ENCODE measurements at regions not wholly inside any gene's neighbourhood (a gene's known extent, or its start where the extent isn't known, plus 50 kb on each side); places are given as distances from the start of the nearest gene placed in this dataset.
"Not testable (repeated sequence)": the region's sequence is repeated elsewhere in the genome, so short reads cannot be mapped to it uniquely, and the experiment has no call there.

GRCh38 chr3:80408030-80408721 lies 640.4 kb upstream of the ROBO1 start:
- no peak for DNase-seq

GRCh38 chr3:80405618-80406017 lies 637.8 kb upstream of the ROBO1 start:
- no peak for DNase-seq

GRCh38 chr3:80395023-80395422 lies 627.2 kb upstream of the ROBO1 start:
- DNase-seq = no peak

GRCh38 chr3:80391573-80391972 lies 623.8 kb upstream of the ROBO1 start:
- DNase-seq = no peak

GRCh38 chr3:80384811-80385210 lies 617.0 kb upstream of the ROBO1 start:
- no peak for DNase-seq

GRCh38 chr3:80374423-80374822 lies 606.6 kb upstream of the ROBO1 start:
- DNase-seq = no peak

GRCh38 chr3:80368616-80369015 lies 600.8 kb upstream of the ROBO1 start:
- DNase-seq = no peak

- DNase-seq = no peak
These were observed 599.2 kb upstream of the ROBO1 start for GRCh38 chr3:80366808-80367548.

- DNase-seq = no peak
These were observed 590.0 kb upstream of the ROBO1 start for GRCh38 chr3:80357761-80358160.

- no peak for DNase-seq
These were observed 587.3 kb upstream of the ROBO1 start for GRCh38 chr3:80355144-80355543.

GRCh38 chr3:80351201-80351600 lies 583.4 kb upstream of the ROBO1 start:
- DNase-seq = no peak

GRCh38 chr3:80350771-80351170 lies 583.0 kb upstream of the ROBO1 start:
- DNase-seq = no peak

GRCh38 chr3:80338366-80338765 lies 570.6 kb upstream of the ROBO1 start:
- DNase-seq = no peak

GRCh38 chr3:80334534-80334933 lies 566.7 kb upstream of the ROBO1 start:
- DNase-seq = no peak

GRCh38 chr3:80331494-80332170 lies 563.8 kb upstream of the ROBO1 start:
- DNase-seq = no peak

- DNase-seq = not testable (repeated sequence)
These were observed 546.7 kb upstream of the ROBO1 start for GRCh38 chr3:80314541-80314940.

GRCh38 chr3:80308637-80309036 lies 540.8 kb upstream of the ROBO1 start:
- no peak for DNase-seq

GRCh38 chr3:80307844-80308243 lies 540.0 kb upstream of the ROBO1 start:
- DNase-seq = no peak

- DNase-seq = no peak
These were observed 529.9 kb upstream of the ROBO1 start for GRCh38 chr3:80297720-80298119.

- no peak for DNase-seq
These were observed 517.6 kb upstream of the ROBO1 start for GRCh38 chr3:80285388-80285787.

- no peak for DNase-seq
These were observed 516.0 kb upstream of the ROBO1 start for GRCh38 chr3:80283783-80284182.

GRCh38 chr3:80278056-80278455 lies 510.3 kb upstream of the ROBO1 start:
- DNase-seq = no peak

GRCh38 chr3:80275120-80275519 lies 507.3 kb upstream of the ROBO1 start:
- no peak for DNase-seq

- DNase-seq = no peak
These were observed 495.5 kb upstream of the ROBO1 start for GRCh38 chr3:80263260-80263659.
